ENCODE measurements at regions not wholly inside any gene's neighbourhood (a gene's known extent, or its start where the extent isn't known, plus 50 kb on each side); places are given as distances from the start of the nearest gene placed in this dataset.
"Not testable (repeated sequence)": the region's sequence is repeated elsewhere in the genome, so short reads cannot be mapped to it uniquely, and the experiment has no call there.

DNA sequence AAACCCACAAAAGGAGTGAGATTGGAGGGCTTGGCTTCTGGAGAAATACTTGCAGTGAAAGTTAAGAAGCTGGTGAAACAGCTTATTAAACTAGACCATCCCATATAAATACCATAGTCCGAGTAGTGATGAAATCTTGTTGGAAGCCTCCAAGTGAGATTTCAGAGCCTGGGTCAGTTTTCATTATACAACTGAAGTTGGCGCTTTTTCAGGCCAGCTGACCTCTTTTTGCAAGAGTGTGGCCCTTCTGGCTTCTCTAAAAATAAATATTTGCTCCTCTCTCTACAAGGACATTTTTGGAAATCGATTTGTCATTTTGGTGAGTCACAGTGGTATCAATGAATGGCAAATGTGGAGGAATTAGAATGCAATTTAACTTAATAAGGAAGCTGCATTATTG, 51.2 kb upstream of the THRB start:
- no peak for DNase-seq

DNA sequence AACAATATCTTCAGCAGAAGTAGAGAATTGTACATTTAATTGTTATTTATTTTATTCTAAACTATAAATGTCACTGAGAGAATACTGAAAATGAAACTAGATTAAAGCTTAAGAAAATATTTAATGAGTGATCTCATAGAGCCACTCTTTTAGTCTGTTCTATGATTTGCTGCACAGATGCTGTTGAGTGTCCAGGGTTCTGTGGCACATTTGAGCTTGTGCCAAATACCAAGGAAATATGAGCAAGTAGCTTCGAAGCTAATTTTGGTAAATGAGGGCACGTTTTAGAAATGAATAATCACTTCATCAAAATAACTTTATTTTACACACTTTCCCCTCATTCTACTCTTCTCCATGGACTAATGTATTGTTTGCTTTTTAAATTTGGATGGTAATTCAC, 53.6 kb upstream of the THRB start:
- no peak for DNase-seq

DNA sequence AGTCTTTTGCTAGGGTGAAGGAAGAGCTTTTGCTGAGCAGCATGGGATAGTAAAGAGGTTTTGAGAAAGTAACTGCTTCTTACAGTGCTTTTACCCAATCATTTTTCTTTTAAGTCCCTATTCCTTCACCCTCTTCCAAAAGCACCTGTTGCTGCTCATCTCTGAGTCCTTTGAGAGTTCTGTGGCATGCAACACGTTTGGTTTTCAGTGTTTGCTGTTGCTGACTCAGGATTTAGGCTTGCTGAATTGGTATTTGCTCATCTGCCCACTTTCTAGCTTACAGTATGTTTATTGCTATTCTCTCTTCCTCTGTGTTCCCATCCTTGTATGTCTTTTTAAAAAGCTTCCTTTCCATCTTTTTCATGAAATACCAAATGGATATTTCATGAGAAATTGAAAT, 55.9 kb upstream of the THRB start:
- no peak for DNase-seq

DNA sequence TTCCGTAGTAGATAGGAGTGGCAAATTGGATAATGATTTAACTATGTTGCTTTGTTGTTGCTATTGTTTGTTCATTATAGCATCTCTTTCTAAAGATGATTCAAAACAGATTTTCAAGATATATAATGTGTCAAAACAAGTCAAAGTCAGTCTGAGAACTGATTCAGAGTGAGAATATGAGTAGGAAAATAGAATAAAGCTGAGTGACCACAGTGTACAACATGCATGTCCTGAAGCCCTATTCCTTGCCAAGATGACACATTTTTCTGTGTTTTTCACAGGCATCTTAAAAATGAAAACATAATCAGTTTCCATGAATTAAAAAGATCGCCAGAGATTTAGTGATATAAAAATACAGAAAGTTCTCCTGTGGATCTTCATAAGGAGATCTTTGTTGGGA, 57.0 kb upstream of the THRB start:
- DNase-seq: no peak

DNA sequence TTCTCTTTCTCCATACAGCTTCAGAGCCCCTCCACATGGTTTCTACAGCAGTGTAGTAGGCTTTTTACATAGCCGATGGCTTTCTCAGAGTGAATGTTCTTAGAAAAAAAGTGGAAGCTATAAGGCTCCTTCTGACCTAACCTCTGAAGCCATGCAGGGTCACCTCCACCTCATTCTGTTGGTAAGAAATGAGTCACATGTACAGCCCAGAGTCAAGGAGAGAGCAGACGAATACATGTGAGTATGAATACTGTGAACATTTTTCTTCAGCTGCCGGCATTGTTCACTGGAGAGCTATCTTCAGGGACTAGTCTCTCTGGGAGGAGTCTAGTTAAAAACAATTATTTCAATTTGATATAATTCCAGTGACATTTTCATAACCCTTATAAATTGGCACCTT, 68.2 kb upstream of the THRB start:
- DNase-seq: no peak

DNA sequence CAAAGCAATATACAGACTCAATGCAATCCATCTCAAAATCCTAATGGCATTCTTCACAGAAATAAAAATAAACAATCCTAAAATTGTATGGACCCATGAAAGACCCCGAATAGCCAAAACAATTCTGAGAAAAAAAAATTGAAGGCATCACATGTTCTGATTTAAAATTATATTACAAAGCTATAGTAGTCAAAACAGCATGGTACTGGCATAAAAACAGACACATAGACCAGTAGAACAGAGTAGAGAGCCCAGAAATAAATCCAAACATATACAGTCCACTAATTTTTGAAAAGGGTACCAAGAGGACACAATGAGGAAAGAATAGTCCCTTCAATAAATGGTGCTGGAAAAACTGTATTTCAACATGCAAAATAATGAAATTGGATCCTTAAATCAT, 70.4 kb upstream of the THRB start:
- DNase-seq: no peak

DNA sequence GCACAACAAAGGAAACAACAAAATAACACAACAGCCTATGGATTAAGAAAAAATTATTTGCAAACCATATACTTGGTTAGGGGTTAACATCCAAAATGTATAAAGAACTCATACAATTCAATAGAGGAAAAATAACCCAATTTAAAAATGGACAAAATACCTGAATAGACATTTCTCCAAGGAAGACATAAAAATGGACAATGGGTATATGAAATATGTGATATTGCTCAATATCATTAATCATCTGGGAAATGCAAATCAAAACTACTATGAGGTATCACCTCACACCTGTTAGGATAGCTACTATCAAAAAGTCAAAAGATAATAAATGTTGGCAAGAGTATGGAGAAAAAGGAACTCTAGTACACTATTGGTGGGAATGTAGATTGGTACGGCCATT, 71.0 kb upstream of the THRB start:
- no peak for DNase-seq

DNA sequence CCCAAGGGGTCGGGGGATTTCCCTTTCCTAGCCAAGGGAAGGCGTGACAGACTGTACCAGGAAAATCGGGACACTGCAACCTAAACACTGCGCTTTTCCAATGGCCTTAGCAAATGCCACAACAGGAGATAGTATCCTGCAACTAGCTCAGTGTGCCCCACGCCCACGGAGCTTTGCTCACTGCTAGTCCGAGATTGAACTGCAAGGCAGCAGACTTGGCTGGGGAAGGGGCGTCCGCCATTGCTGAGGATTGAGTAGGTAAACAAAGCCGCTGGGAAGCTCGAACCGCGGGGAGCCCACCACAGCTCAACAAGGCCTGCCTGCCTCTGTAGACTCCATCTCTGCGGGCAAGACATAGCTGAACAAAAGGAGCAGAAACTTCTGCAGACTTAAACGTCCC, 72.3 kb upstream of the THRB start:
- DNase-seq: no peak

DNA sequence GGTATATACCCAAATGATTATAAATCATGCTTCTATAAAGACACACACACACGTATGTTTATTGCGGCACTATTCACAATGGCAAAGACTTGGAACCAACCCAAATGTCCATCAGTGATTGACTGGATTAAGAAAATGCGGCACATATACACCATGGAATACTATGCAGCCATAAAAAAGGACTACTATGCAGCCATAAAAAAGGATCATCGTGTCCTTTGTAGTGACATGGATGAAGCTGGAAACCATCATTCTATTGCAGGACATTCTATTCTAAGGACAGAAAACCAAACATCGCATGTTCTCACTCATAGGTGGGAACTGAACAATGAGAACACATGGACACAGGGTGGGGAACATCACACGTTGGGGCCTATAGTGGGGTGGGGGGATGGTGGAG, 77.8 kb upstream of the THRB start:
- DNase-seq: not testable (repeated sequence)

DNA sequence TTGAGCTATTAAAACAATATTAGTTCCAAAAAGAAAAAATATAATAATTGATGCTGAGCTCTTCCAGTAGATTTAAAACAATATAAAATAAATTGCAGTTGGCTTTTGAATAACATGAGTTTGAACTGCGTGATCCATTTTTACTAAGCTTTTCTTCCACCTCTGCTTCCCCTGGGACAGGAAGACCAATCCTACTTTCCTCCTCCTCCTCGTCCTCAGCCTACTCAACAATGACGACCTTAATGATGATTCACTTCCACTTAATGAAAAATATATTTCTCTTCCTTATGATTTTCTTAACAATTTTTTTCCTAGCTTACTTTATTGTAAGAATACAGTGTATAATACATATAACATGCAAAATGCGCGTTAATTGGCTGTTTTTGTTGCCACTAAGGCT, 78.9 kb upstream of the THRB start:
- no peak for DNase-seq

DNA sequence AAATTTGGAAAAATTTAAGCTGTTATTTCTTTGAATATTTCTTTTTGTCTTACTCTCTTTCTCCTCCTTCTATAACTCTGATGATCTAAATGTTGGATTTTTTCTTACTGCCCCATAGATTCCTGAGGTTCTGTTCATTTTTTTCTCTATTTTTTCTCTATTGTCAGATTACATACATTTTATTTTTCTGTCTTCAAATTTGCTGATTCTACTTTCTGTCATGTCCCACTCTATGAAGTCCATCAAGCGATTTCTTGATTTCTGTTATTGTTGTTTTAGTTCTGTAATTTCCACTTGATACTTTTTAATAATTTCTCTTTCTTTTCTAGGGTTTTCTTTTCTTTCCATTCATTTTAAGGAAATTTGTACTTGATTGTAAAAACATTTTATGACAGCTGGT, 83.7 kb upstream of the THRB start:
- DNase-seq: no peak

DNA sequence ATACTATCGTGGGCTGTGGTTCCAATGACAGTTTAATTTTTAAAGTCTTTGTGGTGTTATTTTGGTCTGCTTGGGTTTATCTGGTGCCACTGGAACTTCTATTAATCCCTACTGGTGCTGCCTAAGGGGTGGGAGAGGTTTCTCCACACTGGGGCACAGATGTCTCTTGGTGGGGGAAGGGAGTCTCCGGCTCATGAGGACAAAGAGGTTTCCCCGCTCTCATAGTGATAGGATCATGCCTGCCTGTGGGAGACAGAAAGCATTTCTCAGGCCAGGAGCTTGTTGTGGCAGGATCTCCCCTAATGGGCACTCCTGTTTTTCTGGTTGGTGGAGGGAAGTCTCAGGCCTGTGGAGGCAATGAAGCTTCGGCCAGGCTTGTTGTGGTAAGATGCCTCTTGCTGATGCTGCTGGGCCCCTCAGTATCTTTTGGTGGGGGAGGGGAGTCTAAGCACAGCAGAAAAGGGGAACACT, 84.3 kb upstream of the THRB start:
- no peak for DNase-seq

DNA sequence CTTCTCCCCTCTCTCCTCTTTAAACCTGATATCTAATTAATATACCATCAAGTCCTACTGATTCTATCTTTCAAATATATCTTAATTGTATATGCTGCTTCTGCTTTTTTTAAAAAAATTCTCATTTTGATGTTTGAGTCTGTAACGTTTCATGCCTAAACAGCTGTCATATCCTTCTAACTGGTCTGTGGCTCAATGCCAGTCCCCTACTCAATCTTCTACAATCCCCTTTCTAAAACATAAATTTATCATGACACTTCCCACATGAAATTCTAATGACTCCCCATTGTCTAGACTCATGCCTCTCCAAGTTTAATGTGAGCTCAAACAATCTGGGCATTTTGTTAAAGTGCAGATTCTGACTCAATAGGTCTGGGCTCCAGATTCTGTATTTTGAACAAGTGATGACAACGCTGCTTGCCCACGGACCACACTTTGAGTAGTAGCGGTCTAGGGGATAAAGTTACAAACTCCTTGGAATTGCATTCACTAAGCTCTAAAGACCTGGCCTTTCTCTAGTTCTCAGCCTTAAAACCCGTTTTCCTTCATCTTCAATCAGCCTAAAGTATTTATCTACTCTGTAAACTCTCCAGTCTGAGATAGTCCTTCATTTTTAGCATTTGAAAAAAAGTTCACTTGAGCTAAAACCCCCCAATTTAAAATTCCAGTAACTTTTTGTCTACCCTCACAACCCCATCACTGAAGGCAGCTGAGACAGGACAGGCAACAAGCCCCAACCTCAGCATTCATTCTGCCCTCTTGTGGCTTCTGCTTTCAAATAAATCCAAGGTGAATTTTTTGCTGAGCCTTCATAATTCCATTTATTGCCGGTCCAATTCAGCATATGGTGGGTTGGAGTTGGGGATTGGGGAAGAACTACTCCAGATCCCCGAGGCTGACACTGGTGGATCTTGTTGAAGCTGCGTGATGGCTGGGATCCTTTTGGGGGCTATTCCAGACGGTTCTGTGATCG, 88.1 kb upstream of the THRB start:
- no peak for DNase-seq

DNA sequence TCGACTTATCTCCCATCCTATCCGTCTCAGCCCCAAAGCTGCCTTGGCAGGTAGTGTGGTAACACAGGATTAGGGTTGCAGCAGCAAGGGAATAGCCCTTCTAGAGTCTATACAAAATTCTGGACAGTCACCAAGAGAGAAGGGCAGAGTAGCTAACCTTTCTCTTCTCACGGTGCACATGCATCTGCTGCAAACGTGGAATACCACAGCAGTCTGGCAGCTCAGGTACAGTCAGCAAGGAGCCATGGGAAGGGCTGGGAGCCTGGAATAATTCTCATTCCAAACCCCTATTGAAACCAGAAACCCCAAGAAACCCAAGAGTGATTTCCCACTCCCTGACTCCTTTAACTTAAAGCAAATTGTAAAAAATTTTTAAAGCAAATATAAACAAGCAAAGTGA, 92.3 kb upstream of the THRB start:
- no peak for DNase-seq

DNA sequence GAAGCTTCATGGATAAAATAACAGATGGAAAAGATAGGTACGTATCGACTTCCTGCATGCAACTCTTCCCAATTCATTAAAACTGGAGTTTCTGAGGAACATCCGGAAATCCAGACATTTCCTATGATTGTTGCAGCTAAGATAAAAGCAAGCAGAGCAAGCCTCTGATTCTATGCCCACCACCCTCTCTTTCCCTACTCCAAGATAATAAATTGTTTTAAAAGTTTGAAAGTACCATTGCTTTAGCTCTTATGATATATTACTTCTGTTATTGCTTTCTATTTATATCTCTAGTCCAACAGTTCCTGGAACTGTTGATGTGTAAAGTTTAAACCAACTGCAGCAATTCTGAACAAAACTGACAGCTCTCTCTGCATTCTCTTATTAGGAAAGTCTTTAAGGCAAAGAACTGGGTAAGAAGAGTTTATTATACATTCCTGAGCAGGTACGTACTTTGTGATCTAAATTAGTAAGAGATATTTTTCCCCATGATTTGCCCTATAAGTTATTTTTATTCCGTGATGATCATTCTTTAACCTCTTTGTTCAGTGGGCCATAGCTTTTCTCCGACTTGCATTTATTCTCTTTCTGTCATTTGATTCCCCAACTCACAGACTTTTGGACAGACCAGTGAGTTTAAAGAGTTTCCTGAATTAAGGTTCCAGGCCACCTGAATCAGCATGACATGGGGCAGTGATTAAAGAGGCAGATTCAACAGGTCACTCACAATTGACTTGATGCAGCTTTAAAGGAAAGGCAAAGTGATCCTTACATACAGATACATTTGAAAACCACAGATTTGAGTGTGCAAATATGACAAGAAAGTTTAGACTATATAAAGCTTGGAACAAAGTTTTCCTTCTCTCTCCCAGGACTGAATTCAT, 94.2 kb upstream of the THRB start:
- no peak for DNase-seq

DNA sequence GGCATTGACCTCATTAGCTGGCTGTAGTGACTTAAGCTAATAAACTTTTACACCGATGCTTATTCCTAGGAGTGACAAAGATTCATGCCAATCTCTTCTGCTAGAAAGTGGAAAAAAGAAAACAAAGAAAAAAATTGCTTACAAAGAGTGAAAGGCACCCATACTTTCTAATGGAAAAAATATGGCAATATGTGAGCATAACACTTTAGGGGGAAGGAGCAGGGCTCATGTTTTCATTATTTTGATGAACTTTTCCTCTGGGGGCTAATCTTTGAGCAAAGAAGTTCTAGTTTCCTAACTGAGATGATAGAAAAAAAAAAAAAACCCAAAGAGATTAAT, 94.8 kb upstream of the THRB start:
- DNase-seq: no peak

DNA sequence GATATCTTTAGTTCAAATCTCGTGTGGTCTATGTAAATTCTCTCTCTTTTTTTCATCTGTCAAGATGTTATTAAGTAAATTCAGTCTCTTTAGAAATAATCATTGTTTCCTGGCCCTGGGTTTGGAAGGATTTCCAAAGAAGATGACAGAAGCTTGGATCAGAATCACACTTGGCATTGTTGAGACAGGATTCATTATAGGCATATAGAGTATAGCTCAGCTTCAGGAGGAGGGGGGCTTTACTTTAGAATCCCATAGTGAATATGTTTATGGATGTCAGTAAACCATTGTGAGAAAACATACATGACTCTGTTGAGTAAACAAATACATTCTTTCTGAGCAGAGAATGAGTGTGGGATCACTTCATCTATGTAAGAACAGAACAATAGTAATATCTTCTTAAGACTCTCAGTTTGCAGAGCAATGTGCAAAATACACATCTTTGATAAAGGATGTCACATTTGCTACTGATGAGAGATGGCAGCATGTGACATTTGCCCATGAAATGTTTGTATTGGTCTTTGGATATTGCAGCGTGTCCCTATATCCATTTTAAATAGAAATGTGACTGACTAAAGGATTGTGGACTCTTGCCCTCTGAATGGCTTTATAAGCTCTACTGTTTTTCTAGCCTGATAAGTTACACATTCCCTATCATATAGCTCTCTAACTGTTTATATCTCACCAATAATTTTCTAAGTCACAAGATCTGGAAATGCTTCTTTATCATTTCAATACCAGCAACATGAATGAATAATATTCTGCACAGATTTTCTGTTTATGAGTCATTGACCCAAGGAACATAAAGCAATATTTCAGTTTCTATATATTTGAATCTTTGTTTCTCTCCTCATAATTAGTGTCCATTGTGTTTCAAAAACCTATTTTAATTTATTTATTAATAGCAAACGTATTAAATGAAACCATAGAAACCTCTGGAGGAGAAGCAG, 95.6 kb upstream of the THRB start:
- no peak for DNase-seq

DNA sequence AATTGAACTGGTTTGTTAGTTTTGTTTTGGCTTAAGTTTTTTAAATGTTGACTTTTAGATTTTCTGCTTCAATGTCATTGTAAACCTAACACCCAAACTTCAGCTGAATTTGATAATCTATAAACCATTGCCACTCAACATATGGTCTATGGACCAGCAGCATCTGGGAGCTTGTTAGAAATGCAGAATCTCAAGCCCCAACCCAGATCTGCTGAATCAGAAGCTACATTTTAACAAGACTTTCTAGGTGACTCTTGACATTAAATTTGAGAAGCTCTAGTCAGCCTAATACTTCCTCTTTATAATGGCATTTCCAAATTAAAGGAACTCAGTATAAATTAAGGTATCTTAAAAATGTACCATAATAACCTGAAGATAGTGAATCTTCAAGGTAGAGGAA, 96.5 kb upstream of the THRB start:
- no peak for DNase-seq

DNA sequence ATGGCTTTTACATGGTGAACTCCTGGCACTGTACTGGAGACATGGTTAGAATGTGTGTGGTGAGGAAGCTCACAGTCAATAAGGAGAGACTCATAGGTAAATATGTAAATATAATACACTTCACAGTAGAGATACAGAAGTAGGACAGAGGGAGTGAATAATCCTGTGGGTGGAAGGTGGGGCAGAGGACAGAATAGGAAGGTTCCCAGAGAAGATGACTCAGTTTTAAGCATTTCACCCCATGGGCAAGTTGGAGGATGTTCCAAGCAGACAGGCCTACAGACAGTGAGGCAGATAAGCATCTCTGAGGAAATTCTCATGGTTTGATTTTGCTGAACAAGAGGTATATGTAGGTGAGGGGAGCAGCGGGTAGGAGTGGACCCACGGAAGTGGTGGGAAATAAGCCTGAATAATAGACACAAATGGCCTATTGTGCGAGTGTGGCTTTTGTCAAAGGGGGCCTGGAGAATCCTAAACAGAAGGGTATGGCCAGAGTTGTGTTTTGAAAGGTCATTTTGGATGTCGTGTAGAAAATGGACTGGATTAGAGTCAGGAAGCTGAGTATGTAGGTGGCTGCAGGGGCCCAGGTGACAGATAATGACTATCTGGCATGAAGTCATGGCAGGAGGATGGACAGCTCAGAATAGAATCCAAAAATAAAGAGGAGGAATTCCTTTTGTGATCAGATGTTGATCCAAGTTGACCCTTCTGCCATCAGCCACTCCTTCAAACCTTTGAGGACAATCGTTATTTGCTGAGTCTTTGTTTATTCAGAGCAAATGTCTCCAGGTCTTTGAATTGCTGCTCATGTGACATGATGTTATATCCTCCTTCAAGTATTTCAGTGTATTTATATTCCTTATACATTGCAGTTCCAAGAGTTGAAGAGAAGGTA, 97.3 kb upstream of the THRB start:
- DNase-seq: no peak

DNA sequence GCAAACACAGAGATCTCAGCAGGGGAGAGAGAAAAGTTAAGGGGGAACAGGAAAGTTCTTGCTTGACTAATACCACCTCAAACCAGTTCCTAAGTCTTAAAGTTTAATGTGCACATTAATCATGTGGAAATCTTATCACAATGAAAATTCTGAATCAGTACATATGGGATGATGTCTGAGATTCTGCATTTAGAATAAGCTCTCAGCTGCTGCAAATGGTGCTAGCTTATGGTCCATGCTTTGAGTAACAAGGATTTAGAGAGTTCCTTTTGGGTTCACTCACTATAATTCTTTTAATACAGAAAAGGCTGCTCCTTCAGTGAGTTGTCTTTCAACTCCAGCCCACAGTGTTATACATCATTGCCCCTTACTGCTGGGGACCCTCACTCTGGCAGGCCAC, 99.5 kb upstream of the THRB start:
- DNase-seq: no peak

DNA sequence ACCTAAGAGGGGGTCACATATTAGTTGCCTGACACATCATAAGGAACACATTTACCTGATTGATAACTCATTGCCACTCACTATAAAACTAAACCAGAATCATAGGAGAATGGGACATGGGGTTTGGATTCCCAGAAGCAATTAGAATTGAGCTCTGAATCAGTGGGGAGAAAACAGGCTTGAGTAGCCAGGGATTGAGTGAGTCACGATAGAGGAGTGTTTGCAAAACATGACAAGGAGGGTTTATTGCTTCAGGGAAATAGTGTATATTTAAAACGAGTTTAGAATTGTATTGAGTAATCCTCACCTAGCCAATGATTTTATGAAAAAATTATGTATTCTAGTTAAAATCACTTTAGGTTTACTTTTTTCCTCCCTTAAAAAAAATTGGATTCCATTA, 101.1 kb upstream of the THRB start:
- DNase-seq: no peak

DNA sequence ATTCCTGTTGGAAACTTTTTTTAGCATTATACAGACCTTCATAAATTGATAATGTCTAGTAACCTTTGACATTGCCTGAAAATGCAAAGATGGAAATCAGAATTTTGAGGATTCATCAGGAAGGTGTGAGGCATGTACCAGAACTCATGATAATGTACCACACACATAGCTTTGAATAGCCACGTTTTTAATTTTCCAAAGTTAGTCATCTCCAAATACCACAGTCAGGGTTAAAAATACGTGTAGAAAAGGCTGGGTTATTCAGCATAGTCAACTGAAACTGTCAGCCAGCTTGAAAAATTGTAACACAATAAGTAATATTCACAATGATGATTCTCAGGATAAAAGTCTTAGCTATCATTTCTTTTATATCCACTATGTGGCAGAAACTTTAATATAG, 102.0 kb upstream of the THRB start:
- DNase-seq: no peak
